ENCODE measurements at regions not wholly inside any gene's neighbourhood (a gene's known extent, or its start where the extent isn't known, plus 50 kb on each side); places are given as distances from the start of the nearest gene placed in this dataset.

GRCh38 chr13:30049692-30050091 lies 199.3 kb upstream of the UBL3 start:
- peaks cover 10% of the 10 kb centered on the region for H3K9me2 ChIP-seq (ENCODE audit: insufficient read depth)
- Mint-ChIP-seq H3K9me3 (peaks cover 4% of the 10 kb centered on the region; the same call in 2 of the 3 replicates), H3K4me1 (peaks cover 36% of the 10 kb centered on the region), H3K36me3 (ENCODE audit: low read depth) (peaks cover 13% of the 10 kb centered on the region), H3K27me3 (ENCODE audit: insufficient read depth, low read depth, poor library complexity) (peaks cover 6% of the 10 kb centered on the region), H3K27ac (no peak overlapping the region), H3K4me3 (no peak overlapping the region)
- peaks cover 12% of the 10 kb centered on the region; the same call in 1 of the 2 replicates for H3F3A ChIP-seq (replicated peaks; ENCODE audit: low read depth)
- no peak overlapping the region for H2AFZ ChIP-seq
- H3K4me2 ChIP-seq: no peak overlapping the region
- ATAC-seq (no peak), DNase-seq (ENCODE audit: low spot score) (no peak)
- H3K79me2 ChIP-seq (replicated peaks; ENCODE audit: insufficient read depth): no peaks in the 10 kb centered on the region
- no peak overlapping the region for H3K4me3 ChIP-seq
- H3K27ac ChIP-seq (ENCODE audit: low read depth): no peak overlapping the region
- TF ChIP-seq ZNF114 (CRISPR knock-in tag; IDR thresholded peaks at IDR 0.05) (no peak), CTCF (conservative IDR thresholded peaks at IDR 0.05; ENCODE audit: low read depth in 2 of 2) (no peak)
- TF ChIP-seq, protein P1, sequence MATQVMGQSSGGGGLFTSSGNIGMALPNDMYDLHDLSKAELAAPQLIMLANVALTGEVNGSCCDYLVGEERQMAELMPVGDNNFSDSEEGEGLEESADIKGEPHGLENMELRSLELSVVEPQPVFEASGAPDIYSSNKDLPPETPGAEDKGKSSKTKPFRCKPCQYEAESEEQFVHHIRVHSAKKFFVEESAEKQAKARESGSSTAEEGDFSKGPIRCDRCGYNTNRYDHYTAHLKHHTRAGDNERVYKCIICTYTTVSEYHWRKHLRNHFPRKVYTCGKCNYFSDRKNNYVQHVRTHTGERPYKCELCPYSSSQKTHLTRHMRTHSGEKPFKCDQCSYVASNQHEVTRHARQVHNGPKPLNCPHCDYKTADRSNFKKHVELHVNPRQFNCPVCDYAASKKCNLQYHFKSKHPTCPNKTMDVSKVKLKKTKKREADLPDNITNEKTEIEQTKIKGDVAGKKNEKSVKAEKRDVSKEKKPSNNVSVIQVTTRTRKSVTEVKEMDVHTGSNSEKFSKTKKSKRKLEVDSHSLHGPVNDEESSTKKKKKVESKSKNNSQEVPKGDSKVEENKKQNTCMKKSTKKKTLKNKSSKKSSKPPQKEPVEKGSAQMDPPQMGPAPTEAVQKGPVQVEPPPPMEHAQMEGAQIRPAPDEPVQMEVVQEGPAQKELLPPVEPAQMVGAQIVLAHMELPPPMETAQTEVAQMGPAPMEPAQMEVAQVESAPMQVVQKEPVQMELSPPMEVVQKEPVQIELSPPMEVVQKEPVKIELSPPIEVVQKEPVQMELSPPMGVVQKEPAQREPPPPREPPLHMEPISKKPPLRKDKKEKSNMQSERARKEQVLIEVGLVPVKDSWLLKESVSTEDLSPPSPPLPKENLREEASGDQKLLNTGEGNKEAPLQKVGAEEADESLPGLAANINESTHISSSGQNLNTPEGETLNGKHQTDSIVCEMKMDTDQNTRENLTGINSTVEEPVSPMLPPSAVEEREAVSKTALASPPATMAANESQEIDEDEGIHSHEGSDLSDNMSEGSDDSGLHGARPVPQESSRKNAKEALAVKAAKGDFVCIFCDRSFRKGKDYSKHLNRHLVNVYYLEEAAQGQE (IDR thresholded peaks at IDR 0.05; ENCODE audit: unreplicated experiment): no peak
- peaks cover 34% of the 10 kb centered on the region for H3K4me1 ChIP-seq (ENCODE audit: insufficient read depth)
- H3K27me3 ChIP-seq (ENCODE audit: insufficient read depth): no peaks in the 10 kb centered on the region
- H4K20me1 ChIP-seq (replicated peaks; ENCODE audit: insufficient read depth): no peaks in the 10 kb centered on the region
- H3K36me3 ChIP-seq (ENCODE audit: insufficient read depth): no peaks in the 10 kb centered on the region; the same call in 1 of the 2 replicates

- Histone ChIP-seq H3K9me2 (ENCODE audit: insufficient read depth) (peaks cover 10% of the 10 kb centered on the region), H3K4me1 (ENCODE audit: insufficient read depth) (peaks cover 15% of the 10 kb centered on the region), H3K27ac (ENCODE audit: low read depth) (no peak overlapping the region), H4K20me1 (replicated peaks; ENCODE audit: insufficient read depth) (no peaks in the 10 kb centered on the region), H2AFZ (no peak overlapping the region), H3F3A (replicated peaks; ENCODE audit: low read depth) (no peaks in the 10 kb centered on the region), H3K79me2 (replicated peaks; ENCODE audit: insufficient read depth) (no peaks in the 10 kb centered on the region), H3K36me3 (ENCODE audit: insufficient read depth) (no peaks in the 10 kb centered on the region; the same call in 1 of the 2 replicates), H3K4me2 (no peak overlapping the region), H3K4me3 (no peak overlapping the region), H3K27me3 (ENCODE audit: insufficient read depth) (no peaks in the 10 kb centered on the region)
- Mint-ChIP-seq H3K36me3 (ENCODE audit: low read depth) (peaks cover 9% of the 10 kb centered on the region; the same call in 2 of the 3 replicates), H3K27me3 (ENCODE audit: insufficient read depth, low read depth, poor library complexity) (peaks cover 4% of the 10 kb centered on the region), H3K4me3 (no peak overlapping the region), H3K27ac (no peak overlapping the region), H3K9me3 (peaks cover 4% of the 10 kb centered on the region; the same call in 1 of the 3 replicates), H3K4me1 (peaks cover 20% of the 10 kb centered on the region)
- ATAC-seq: no peak
- DNase-seq (ENCODE audit: low spot score): no peak
- TF ChIP-seq NANOG (IDR thresholded peaks at IDR 0.05; ENCODE audit: borderline replicate concordance): no peak
- TF ChIP-seq EZH2phosphoT487 (IDR thresholded peaks at IDR 0.05; ENCODE audit: unreplicated experiment): no peak
- no peak for TF ChIP-seq ZNF462 (CRISPR knock-in tag; IDR thresholded peaks at IDR 0.05)
- no peak for TF ChIP-seq ZNF114 (CRISPR knock-in tag; IDR thresholded peaks at IDR 0.05)
- TF ChIP-seq POLR2AphosphoS5 (IDR thresholded peaks at IDR 0.05; ENCODE audit: low read depth): no peak
These were observed 196.9 kb upstream of the UBL3 start for GRCh38 chr13:30047154-30047874.

Measured in GM23338 (cell line).